SKM-1 treated with dmso at 0.1 percent for 144 hours (cell line): ENCODE measurements at regions not wholly inside any gene's neighbourhood (a gene's known extent, or its start where the extent isn't known, plus 50 kb on each side); places are given as distances from the start of the nearest gene placed in this dataset.
"Not testable (repeated sequence)": the region's sequence is repeated elsewhere in the genome, so short reads cannot be mapped to it uniquely, and the experiment has no call there.

ENCODE experiments used
- DNase-seq: peaks from one replicate; lab custom pipeline; 2025; ENCODE audit not compliant: unreplicated experiment; lab: John Stamatoyannopoulos, UW

GRCh38 chrX:65451663-65452062 lies 82.9 kb downstream of the LAS1L start:
- DNase-seq = peak; percentile 23

GRCh38 chrX:65420154-65420553 lies 114.4 kb downstream of the LAS1L start:
- DNase-seq = no peak

GRCh38 chrX:65407662-65408061 lies 126.9 kb downstream of the LAS1L start:
- DNase-seq = not testable (repeated sequence)

- DNase-seq = no peak
Observed at GRCh38 chrX:65407157-65407626, 127.4 kb downstream of the LAS1L start.

GRCh38 chrX:65406532-65406931 lies 128.1 kb downstream of the LAS1L start:
- DNase-seq = no peak

GRCh38 chrX:65392284-65392683 lies 142.3 kb downstream of the LAS1L start:
- DNase-seq = no peak

GRCh38 chrX:65389120-65389519 lies 145.5 kb downstream of the LAS1L start:
- not testable (repeated sequence) for DNase-seq
